ENCODE measurements at regions not wholly inside any gene's neighbourhood (a gene's known extent, or its start where the extent isn't known, plus 50 kb on each side); places are given as distances from the start of the nearest gene placed in this dataset.
"Not testable (repeated sequence)": the region's sequence is repeated elsewhere in the genome, so short reads cannot be mapped to it uniquely, and the experiment has no call there.

DNA sequence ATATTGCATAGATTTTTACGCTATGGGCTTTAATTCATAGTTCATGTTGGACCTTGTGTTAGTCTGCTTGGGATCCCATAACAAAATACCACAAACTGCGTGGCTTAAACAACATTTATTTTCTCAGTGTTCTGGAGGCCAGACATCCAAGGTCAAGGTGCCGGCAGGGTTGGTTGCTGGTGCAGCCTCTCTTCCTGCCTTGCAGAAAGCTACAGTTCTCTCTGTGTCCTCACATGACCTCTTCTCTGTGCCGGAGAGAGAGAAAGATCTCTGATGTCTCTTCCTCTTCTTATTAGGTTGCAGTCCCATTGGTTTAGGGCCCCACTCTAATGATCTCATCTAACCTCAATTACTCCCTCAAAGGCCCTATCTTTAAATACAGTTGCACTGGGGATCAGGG, 170.5 kb downstream of the IPO8 start:
- H4K20me1 ChIP-seq (ENCODE audit: insufficient read depth, low read length), result no peaks in the 10 kb centered on the region
- Mint-ChIP-seq H3K4me1 (ENCODE audit: low read depth, unreplicated experiment) (no peaks in the 10 kb centered on the region), H3K36me3 (ENCODE audit: low read depth, unreplicated experiment) (no peaks in the 10 kb centered on the region), H3K27ac (ENCODE audit: unreplicated experiment) (no peak overlapping the region), H3K4me3 (ENCODE audit: unreplicated experiment) (no peak overlapping the region), H3K27me3 (ENCODE audit: low read depth, unreplicated experiment) (peaks cover 2% of the 10 kb centered on the region), H3K9me3 (ENCODE audit: unreplicated experiment) (peaks cover 6% of the 10 kb centered on the region)
- no peaks in the 10 kb centered on the region for H3K4me1 ChIP-seq (ENCODE audit: insufficient read depth, low read length)
- no peak for DNase-seq (ENCODE audit: low read depth)
- H3K9me3 ChIP-seq (ENCODE audit: insufficient read depth, low read depth, low read length), result no peaks in the 10 kb centered on the region
- no peaks in the 10 kb centered on the region for H3K79me2 ChIP-seq (ENCODE audit: insufficient read depth, low read length)
- no peak overlapping the region for H3K4me2 ChIP-seq (ENCODE audit: low read length)
- TF ChIP-seq CTCF (IDR thresholded peaks at IDR 0.05; ENCODE audit: insufficient read depth, low read depth, low read length) (no peak), EZH2 (IDR thresholded peaks at IDR 0.05; ENCODE audit: insufficient read depth, low read length) (no peak)
- no peak overlapping the region for H3K9ac ChIP-seq (ENCODE audit: low read length)
- FAIRE-seq, result no peak
- H3K27ac ChIP-seq (ENCODE audit: low read depth, low read length), result no peak overlapping the region
- no peak overlapping the region for H3K4me3 ChIP-seq (ENCODE audit: insufficient read depth, low read depth, low read length)
- H2AFZ ChIP-seq (ENCODE audit: low read depth, low read length), result no peak overlapping the region
- H3K36me3 ChIP-seq (ENCODE audit: insufficient read depth, low read length), result no peaks in the 10 kb centered on the region
- H3K27me3 ChIP-seq (ENCODE audit: insufficient read depth, low read length), result no peaks in the 10 kb centered on the region

- FAIRE-seq; H4K20me1 ChIP-seq (ENCODE audit: insufficient read depth, low read length); DNase-seq (ENCODE audit: low read depth); H3K27me3 ChIP-seq (ENCODE audit: insufficient read depth, low read length); H3K79me2 ChIP-seq (ENCODE audit: insufficient read depth, low read length); H3K4me2 ChIP-seq (ENCODE audit: low read length); H3K27ac Mint-ChIP-seq (ENCODE audit: unreplicated experiment); H3K9ac ChIP-seq (ENCODE audit: low read length); H3K36me3 Mint-ChIP-seq (ENCODE audit: low read depth, unreplicated experiment); H3K27ac ChIP-seq (ENCODE audit: low read depth, low read length); H3K4me3 ChIP-seq (ENCODE audit: insufficient read depth, low read depth, low read length); H3K4me3 Mint-ChIP-seq (ENCODE audit: unreplicated experiment); H3K4me1 Mint-ChIP-seq (ENCODE audit: low read depth, unreplicated experiment); H3K36me3 ChIP-seq (ENCODE audit: insufficient read depth, low read length); H2AFZ ChIP-seq (ENCODE audit: low read depth, low read length); H3K4me1 ChIP-seq (ENCODE audit: insufficient read depth, low read length); H3K9me3 ChIP-seq (ENCODE audit: insufficient read depth, low read depth, low read length); H3K27me3 Mint-ChIP-seq (ENCODE audit: low read depth, unreplicated experiment); H3K9me3 Mint-ChIP-seq (ENCODE audit: unreplicated experiment): not testable (repeated sequence)
These were observed 175.4 kb downstream of the IPO8 start for GRCh38 chr12:30520285-30520684.

DNA sequence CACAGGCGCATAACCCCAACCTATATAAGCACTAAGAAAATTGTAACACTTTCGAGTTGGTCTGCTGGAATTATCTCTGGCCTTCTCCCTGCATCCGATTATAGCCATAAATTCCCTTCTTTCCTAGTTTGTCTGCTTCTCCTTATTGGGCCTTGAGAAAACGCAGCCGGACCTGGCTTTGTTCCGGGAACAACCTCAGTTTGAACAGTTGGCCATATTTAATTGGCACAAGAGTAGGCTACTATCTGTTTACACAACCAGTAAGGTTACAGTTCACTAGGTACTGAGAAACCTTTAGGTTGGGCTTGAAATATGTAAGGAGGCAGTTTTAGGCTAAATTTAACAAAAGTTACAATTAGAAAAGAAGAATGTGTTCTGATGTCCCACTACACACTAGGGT, 176.1 kb downstream of the IPO8 start:
- TF ChIP-seq EZH2 (IDR thresholded peaks at IDR 0.05; ENCODE audit: insufficient read depth, low read length) (no peak), CTCF (IDR thresholded peaks at IDR 0.05; ENCODE audit: insufficient read depth, low read depth, low read length) (no peak)
- H3K9me3 Mint-ChIP-seq (ENCODE audit: unreplicated experiment), result peaks cover 6% of the 10 kb centered on the region
- H3K27ac Mint-ChIP-seq (ENCODE audit: unreplicated experiment), result no peak overlapping the region
- Histone ChIP-seq H4K20me1 (ENCODE audit: insufficient read depth, low read length) (no peaks in the 10 kb centered on the region), H3K4me3 (ENCODE audit: insufficient read depth, low read depth, low read length) (no peak overlapping the region), H3K9ac (ENCODE audit: low read length) (no peak overlapping the region), H3K36me3 (ENCODE audit: insufficient read depth, low read length) (no peaks in the 10 kb centered on the region), H2AFZ (ENCODE audit: low read depth, low read length) (no peak overlapping the region), H3K9me3 (ENCODE audit: insufficient read depth, low read depth, low read length) (no peaks in the 10 kb centered on the region), H3K4me1 (ENCODE audit: insufficient read depth, low read length) (no peaks in the 10 kb centered on the region), H3K79me2 (ENCODE audit: insufficient read depth, low read length) (no peaks in the 10 kb centered on the region), H3K27ac (ENCODE audit: low read depth, low read length) (no peak overlapping the region), H3K27me3 (ENCODE audit: insufficient read depth, low read length) (no peaks in the 10 kb centered on the region), H3K4me2 (ENCODE audit: low read length) (no peak overlapping the region)
- no peaks in the 10 kb centered on the region for H3K27me3 Mint-ChIP-seq (ENCODE audit: low read depth, unreplicated experiment)
- FAIRE-seq (no peak), DNase-seq (ENCODE audit: low read depth) (no peak)
- H3K4me3 Mint-ChIP-seq (ENCODE audit: unreplicated experiment), result no peak overlapping the region
- H3K4me1 Mint-ChIP-seq (ENCODE audit: low read depth, unreplicated experiment), result no peaks in the 10 kb centered on the region
- no peaks in the 10 kb centered on the region for H3K36me3 Mint-ChIP-seq (ENCODE audit: low read depth, unreplicated experiment)
